Loucy (cell line): ENCODE measurements at regions not wholly inside any gene's neighbourhood (a gene's known extent, or its start where the extent isn't known, plus 50 kb on each side); places are given as distances from the start of the nearest gene placed in this dataset.

Source experiments
- H2AFZ ChIP-seq: fragments of 200-600 bp; sonication (generic); 2 replicates; pipeline ENCODE4 v1.6.0; 2016; ENCODE audit warnings: antibody characterized with exemption, mild to moderate bottlenecking, low read length, moderate library complexity
- H3F3A ChIP-seq: fragments of 200-600 bp; 2 replicates; pipeline ENCODE4 v1.6.0; 2016; ENCODE audit warnings: antibody characterized with exemption, low read depth, mild to moderate bottlenecking
- H3K27me3 ChIP-seq: fragments of 200-600 bp; sonication (generic); 2 replicates; pipeline ENCODE4 v1.6.1; 2014; ENCODE audit warnings: low read length, mild to moderate bottlenecking; ENCODE audit not compliant: insufficient read depth, poor library complexity, severe bottlenecking
- H3K36me3 ChIP-seq: fragments of 200-600 bp; sonication (generic); 2 replicates; pipeline ENCODE4 v1.6.1; 2016; ENCODE audit warnings: low read length; ENCODE audit not compliant: insufficient read depth
- H3K4me1 ChIP-seq: fragments of 200-600 bp; sonication (generic); 2 replicates; pipeline ENCODE4 v1.5.1; 2014; ENCODE audit warnings: low read length, mild to moderate bottlenecking; ENCODE audit not compliant: insufficient read depth, poor library complexity, severe bottlenecking
- H3K4me2 ChIP-seq: fragments of 200-600 bp; sonication (generic); 2 replicates; pipeline ENCODE4 v1.6.0; 2014; ENCODE audit warnings: antibody characterized with exemption, low read length, low read depth, mild to moderate bottlenecking; ENCODE audit not compliant: poor library complexity, severe bottlenecking
- H3K4me3 ChIP-seq: fragments of 200-600 bp; sonication (generic); 2 replicates; pipeline ENCODE4 v1.5.1; 2014; ENCODE audit warnings: low read length, mild to moderate bottlenecking, mixed read lengths; ENCODE audit not compliant: poor library complexity, severe bottlenecking
- H3K79me2 ChIP-seq: fragments of 200-600 bp; sonication (generic); 2 replicates; pipeline ENCODE4 v1.6.1; 2014; ENCODE audit warnings: low read length; ENCODE audit not compliant: insufficient read depth
- H3K9ac ChIP-seq: fragments of 200-600 bp; sonication (generic); 2 replicates; pipeline ENCODE4 v1.6.0; 2014; ENCODE audit warnings: mild to moderate bottlenecking, low read depth, low read length, moderate library complexity; ENCODE audit not compliant: poor library complexity, severe bottlenecking
- H3K9me2 ChIP-seq: fragments of 200-600 bp; sonication (generic); replicated peaks from 2 replicates; pipeline ENCODE4 v1.6.1; 2016; ENCODE audit warnings: low read depth, low read length, mixed read lengths
- H3K9me3 ChIP-seq: fragments of 200-600 bp; sonication (generic); 2 replicates; pipeline ENCODE4 v1.6.1; 2014; ENCODE audit warnings: mild to moderate bottlenecking, antibody characterized with exemption, low read length, low read depth; ENCODE audit not compliant: insufficient read depth
- H4K20me1 ChIP-seq: fragments of 200-600 bp; sonication (generic); 2 replicates; pipeline ENCODE4 v1.6.0; 2014; ENCODE audit warnings: antibody characterized with exemption, low read length, mild to moderate bottlenecking; ENCODE audit not compliant: insufficient read depth, poor library complexity, severe bottlenecking
- CTCF ChIP-seq: fragments of 200-600 bp; sonication (generic); conservative IDR thresholded peaks from 2 replicates; pipeline ENCODE4 v1.5.1; 2014; ENCODE audit warnings: mild to moderate bottlenecking, antibody characterized with exemption, low read length
- EZH2phosphoT487 ChIP-seq: fragments of 200-600 bp; IDR thresholded peaks from 2 replicates; pipeline ENCODE4 v1.6.1; 2018; ENCODE audit warnings: antibody characterized with exemption, mild to moderate bottlenecking, moderate library complexity, borderline replicate concordance

GRCh38 chr14:98466807-98467206 is 805.2 kb downstream of the BCL11B start:
- Histone ChIP-seq H3K4me1 (no peaks in the 10 kb centered on the region), H3K36me3 (no peaks in the 10 kb centered on the region), H3K4me2 (no peak overlapping the region), H4K20me1 (no peaks in the 10 kb centered on the region), H3K27me3 (no peaks in the 10 kb centered on the region), H3K4me3 (no peak overlapping the region), H3K9me3 (no peaks in the 10 kb centered on the region), H3F3A (no peaks in the 10 kb centered on the region), H3K9me2 (no peaks in the 10 kb centered on the region), H3K79me2 (no peaks in the 10 kb centered on the region), H3K9ac (no peak overlapping the region), H2AFZ (no peak overlapping the region)
- no peak for TF ChIP-seq EZH2phosphoT487
- TF ChIP-seq CTCF: no peak

GRCh38 chr14:98470663-98471062 is 801.3 kb downstream of the BCL11B start:
- H3K9me3 ChIP-seq: no peaks in the 10 kb centered on the region
- H4K20me1 ChIP-seq: no peaks in the 10 kb centered on the region
- H3F3A ChIP-seq: no peaks in the 10 kb centered on the region
- H3K27me3 ChIP-seq: no peaks in the 10 kb centered on the region
- H2AFZ ChIP-seq: no peak overlapping the region
- no peaks in the 10 kb centered on the region for H3K4me1 ChIP-seq
- TF ChIP-seq EZH2phosphoT487 (no peak), CTCF (no peak)
- no peak overlapping the region for H3K4me2 ChIP-seq
- H3K4me3 ChIP-seq: no peak overlapping the region
- no peaks in the 10 kb centered on the region for H3K79me2 ChIP-seq
- H3K9ac ChIP-seq: no peak overlapping the region
- no peaks in the 10 kb centered on the region for H3K36me3 ChIP-seq
- H3K9me2 ChIP-seq: no peaks in the 10 kb centered on the region

- H3K27me3 ChIP-seq: no peaks in the 10 kb centered on the region
- no peak overlapping the region for H3K4me2 ChIP-seq
- H2AFZ ChIP-seq: no peak overlapping the region
- no peak overlapping the region for H3K9ac ChIP-seq
- no peaks in the 10 kb centered on the region for H3K9me2 ChIP-seq
- no peaks in the 10 kb centered on the region for H3F3A ChIP-seq
- no peaks in the 10 kb centered on the region for H3K36me3 ChIP-seq
- H3K4me3 ChIP-seq: no peak overlapping the region
- H3K4me1 ChIP-seq: no peaks in the 10 kb centered on the region
- H4K20me1 ChIP-seq: no peaks in the 10 kb centered on the region
- H3K9me3 ChIP-seq: no peaks in the 10 kb centered on the region
- no peak for TF ChIP-seq CTCF
- TF ChIP-seq EZH2phosphoT487: no peak
- H3K79me2 ChIP-seq: no peaks in the 10 kb centered on the region
Measured at GRCh38 chr14:98474900-98475299, 797.1 kb downstream of the BCL11B start.
